ENCODE measurements at regions not wholly inside any gene's neighbourhood (a gene's known extent, or its start where the extent isn't known, plus 50 kb on each side); places are given as distances from the start of the nearest gene placed in this dataset.
"Not testable (repeated sequence)": the region's sequence is repeated elsewhere in the genome, so short reads cannot be mapped to it uniquely, and the experiment has no call there.

DNA sequence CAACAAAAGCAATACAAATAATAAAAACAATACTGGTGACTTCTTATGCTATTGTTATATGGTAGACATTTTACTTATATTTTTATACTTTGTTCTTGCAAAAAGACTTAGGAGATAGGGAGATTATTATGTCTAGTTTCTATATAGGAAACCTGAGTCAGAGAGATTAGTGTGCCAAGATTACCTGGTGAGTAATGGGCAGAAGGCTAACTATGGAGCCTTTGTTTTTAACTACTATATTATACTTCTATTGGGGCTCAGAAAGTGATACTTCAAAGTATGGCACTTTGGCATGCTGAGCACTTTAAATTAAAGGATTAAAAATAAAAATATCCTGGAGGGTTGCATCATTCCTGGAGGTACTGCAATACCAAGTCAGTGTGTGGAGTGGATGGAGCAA, 117.5 kb upstream of the CLINT1 start:
- FAIRE-seq (no peak), DNase-seq (ENCODE audit: low spot score in 2 of 2) (no peak)

GRCh38 chr5:157972579-157972978, 113.6 kb upstream of the CLINT1 start:
- DNase-seq (ENCODE audit: low spot score in 2 of 2) = no peak
- no peak for FAIRE-seq

DNA sequence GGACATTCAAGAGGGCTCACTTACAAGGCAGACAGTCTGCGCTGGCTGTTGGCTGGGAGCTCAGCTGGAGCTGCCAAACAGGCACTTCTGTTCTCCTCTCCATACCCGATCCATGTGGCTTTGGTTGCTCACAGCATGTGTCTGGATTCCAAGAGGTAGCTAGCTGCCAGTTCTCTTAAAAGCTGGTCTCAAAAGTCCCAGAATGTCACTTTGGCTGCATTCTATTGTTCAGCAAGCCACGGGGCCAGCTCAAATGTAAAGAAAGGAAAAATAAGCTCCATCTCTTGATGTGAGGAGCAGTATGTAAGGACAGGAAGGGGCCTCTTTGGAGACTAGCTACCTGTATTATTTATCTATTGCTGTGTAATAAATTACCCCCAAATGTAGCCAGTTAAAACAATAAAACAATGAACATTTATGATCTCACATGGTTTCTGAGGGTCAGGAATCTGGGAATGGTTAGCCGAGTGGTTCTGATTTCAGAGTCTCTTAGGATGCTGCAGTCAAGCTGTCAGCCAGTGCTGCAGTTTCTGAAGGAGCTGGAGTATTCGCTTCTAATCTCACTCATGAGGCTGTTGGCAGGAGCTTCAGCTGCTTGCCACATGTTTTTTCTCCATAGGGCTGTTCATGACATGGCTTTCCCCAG, 112.7 kb upstream of the CLINT1 start:
- no peak for DNase-seq (ENCODE audit: low spot score in 2 of 2)
- no peak for FAIRE-seq

GRCh38 chr5:157968570-157968969, 109.6 kb upstream of the CLINT1 start:
- FAIRE-seq; DNase-seq (ENCODE audit: low spot score in 2 of 2): not testable (repeated sequence)

DNA sequence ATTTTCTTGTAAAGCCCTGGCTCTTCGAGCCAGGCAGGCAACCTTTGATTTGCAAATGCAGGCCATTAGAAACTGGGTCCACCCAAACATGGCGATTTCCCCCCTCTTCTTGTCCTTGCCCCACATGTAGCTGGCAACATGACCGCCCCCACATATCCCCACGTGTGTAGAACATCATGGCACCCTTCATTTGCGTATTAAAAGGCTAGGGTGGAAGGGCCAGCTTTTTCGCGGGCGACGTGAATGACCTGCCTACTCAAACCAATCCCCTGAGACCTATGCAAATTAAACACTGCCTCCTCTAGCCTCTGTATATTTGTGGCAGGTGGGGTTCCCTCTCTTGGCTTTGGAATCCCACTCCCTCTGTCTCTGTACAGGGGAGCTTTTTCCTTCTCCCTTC, 107.0 kb upstream of the CLINT1 start:
- no peak for FAIRE-seq
- no peak for DNase-seq (ENCODE audit: low spot score in 2 of 2)

- DNase-seq (ENCODE audit: low spot score in 2 of 2) (no peak), FAIRE-seq (no peak)
Observed at GRCh38 chr5:157965040-157965678, 106.2 kb upstream of the CLINT1 start.

DNA sequence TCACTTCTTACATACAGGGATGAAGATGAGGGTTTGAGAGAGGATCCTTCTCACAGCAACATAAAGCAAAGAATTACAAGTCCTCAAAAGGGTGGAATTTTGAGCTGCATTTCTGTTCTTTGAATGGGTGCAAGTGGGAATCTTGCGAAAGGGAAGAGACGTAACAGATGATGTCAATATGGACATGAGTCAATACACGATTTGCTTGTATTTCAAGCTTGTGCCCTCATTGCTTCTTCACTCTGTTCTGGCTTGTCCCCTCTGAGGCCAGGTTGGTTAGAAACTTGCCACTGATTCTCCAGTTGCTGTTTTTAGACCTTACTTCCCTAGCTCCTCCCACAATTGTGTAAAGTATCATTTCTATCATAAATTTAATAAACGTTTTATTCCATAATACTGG, 104.8 kb upstream of the CLINT1 start:
- no peak for FAIRE-seq

GRCh38 chr5:157963244-157963643, 104.3 kb upstream of the CLINT1 start:
- DNase-seq (ENCODE audit: low spot score in 2 of 2) (no peak), FAIRE-seq (no peak)

More for the DNA sequence above, 104.8 kb upstream of the CLINT1 start:
- DNase-seq (ENCODE audit: low spot score in 2 of 2) = no peak

- DNase-seq (ENCODE audit: low spot score in 2 of 2); FAIRE-seq: not testable (repeated sequence)
Observed at GRCh38 chr5:157962686-157963085, 103.7 kb upstream of the CLINT1 start.

GRCh38 chr5:157961896-157962590, 103.1 kb upstream of the CLINT1 start:
- DNase-seq (ENCODE audit: low spot score in 2 of 2) = no peak
- no peak for FAIRE-seq

DNA sequence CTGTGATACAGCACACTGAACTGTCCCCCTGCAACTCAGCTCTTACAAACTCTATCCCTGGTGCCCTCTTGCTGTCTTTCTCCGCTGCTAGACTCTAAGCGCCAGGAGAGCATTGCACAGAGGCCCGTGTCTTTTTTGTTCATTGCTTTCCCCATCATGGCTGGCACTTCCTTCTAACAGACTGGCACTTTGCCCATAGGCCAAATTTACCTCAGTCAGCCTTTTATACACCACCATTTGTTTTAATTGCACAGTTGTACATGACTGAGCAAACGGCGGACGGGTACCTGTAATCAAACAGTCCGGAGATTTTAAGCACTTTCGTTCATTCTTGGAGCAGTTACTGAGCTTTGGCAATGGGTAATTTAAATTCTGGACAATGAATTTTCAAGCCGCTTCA, 102.2 kb upstream of the CLINT1 start:
- FAIRE-seq = no peak
- no peak for DNase-seq (ENCODE audit: low spot score in 2 of 2)

- FAIRE-seq = no peak
Observed at GRCh38 chr5:157959370-157959769, 100.4 kb upstream of the CLINT1 start.

DNA sequence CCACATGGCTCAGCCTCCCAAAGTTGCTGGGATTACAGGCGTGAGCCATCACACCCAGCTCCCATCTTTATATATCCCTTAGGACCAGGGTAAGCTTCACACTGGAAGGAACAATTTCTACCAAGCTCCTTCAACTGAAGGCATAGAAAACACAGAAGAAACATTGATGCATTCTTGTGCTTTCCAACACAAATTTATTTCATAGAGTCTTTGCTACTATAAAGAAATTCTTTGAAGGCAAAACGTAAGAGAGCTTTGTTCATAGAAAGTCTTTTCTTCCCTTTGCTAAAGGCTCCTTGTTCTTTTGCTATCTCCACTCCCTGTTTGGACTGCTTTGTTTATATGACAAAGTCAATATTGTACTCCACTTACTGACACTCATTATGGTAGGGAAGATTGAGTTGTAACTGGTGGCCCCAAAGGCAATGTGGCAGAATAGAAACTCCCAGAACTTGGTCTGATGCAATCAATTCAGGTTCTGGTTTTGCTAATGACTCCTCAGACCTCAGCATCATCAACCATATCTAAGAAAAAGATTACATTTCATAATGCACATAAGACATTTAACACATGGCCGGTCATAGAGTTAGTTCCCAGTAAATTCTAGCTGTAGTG, 97.4 kb upstream of the CLINT1 start:
- DNase-seq (ENCODE audit: low spot score in 2 of 2) (no peak), FAIRE-seq (no peak)

More at GRCh38 chr5:157959370-157959769, 100.4 kb upstream of the CLINT1 start:
- no peak for DNase-seq (ENCODE audit: low spot score in 2 of 2)

- DNase-seq (ENCODE audit: low spot score in 2 of 2) (no peak), FAIRE-seq (no peak)
Observed at GRCh38 chr5:157955541-157956172, 96.7 kb upstream of the CLINT1 start.

DNA sequence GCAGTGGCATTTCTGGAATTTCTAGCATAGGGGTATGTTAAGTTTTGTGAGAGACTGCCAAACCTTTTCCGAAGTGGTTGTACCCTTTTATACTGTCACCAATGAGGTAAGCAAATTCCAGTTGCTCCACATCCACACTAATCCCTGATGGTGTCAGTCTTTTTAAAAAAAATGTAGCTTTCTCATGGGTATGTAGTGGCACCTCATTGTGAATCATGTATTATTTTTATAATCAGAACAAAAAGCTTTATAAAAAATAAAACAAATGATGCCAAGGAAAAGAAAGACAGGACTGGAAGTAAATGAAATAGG, 93.4 kb upstream of the CLINT1 start:
- no peak for DNase-seq (ENCODE audit: low spot score in 2 of 2)
- FAIRE-seq = no peak

GRCh38 chr5:157951673-157952373, 92.9 kb upstream of the CLINT1 start:
- FAIRE-seq (no peak), DNase-seq (ENCODE audit: low spot score in 2 of 2) (no peak)

DNA sequence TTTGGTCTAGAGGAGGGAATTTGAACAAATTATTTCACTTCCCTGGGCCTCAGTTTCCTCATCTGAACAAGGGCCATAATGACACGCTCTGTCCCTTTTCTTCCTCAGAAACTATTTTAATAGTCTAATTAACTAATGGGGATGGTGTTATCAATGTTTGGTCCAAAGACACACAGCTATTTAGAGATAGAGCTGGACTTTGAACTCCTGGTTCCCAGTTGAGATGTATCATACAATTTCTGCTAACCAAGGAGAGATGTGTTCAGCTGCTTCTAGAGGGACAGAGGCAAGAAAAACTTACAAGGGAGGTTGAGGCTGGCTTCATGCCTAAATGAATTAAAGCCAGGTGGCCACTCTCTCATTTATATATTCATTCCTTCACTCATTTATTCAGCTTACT, 90.6 kb upstream of the CLINT1 start:
- DNase-seq (ENCODE audit: low spot score in 2 of 2) = no peak
- no peak for FAIRE-seq

DNA sequence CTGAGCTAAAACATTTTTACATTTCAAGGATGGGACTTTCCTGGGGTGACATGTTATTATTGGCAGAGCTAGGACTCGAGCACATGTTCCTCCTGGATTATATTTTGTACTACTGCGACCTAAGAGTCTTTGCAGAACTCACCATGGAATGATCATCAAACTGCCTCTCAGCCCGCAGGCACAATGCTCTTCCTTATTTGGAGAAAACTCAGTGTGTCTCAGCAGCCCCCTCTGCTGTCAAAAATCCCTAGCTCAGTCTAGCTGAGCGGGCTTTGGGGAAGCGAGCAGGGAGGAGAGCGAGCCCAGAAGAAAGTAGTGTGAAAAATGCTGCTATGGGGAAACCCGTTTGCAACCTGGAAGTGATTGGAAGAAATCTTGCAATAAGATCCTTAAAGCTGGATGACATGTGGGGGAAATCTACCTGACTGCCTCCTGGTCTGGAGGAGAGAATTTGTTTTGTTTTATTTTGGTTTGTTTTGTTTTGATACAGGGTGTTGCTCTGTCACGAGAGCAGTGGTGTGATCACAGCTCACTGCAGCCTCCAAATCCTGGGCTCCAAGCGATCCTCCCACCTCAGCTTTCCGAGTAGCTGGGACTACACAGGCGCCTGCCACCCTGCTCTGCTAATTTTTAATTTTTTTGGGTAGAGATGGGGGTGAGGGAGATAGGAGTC, 89.9 kb upstream of the CLINT1 start:
- DNase-seq (ENCODE audit: low spot score in 2 of 2) = peak; percentile 20 to 55
- FAIRE-seq = peak; percentile 19

GRCh38 chr5:157947156-157947555, 88.2 kb upstream of the CLINT1 start:
- FAIRE-seq = no peak
- no peak for DNase-seq (ENCODE audit: low spot score in 2 of 2)

DNA sequence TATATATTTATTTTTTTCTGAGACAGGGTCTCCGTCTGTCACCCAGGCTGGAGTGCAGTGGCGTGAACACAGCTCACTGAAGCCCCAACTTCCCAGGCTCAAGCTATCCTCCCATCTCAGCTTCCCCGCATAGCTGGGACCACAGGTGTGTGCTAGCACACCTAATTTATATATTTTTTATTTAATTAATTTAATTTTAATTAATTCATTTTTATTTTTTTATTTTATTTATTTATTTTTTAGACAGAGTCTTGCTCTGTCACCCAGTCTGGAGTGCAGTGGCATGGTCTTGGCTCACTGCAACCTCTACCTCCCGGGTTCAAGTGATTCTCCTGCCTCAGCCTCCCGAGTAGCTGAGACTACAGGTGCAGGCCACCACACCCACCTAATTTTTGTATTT, 86.9 kb upstream of the CLINT1 start:
- not testable (repeated sequence) for FAIRE-seq; DNase-seq (ENCODE audit: low spot score in 2 of 2)

All from frontal cortex (tissue), 3 donors.